ENCODE measurements at regions not wholly inside any gene's neighbourhood (a gene's known extent, or its start where the extent isn't known, plus 50 kb on each side); places are given as distances from the start of the nearest gene placed in this dataset.

DNA sequence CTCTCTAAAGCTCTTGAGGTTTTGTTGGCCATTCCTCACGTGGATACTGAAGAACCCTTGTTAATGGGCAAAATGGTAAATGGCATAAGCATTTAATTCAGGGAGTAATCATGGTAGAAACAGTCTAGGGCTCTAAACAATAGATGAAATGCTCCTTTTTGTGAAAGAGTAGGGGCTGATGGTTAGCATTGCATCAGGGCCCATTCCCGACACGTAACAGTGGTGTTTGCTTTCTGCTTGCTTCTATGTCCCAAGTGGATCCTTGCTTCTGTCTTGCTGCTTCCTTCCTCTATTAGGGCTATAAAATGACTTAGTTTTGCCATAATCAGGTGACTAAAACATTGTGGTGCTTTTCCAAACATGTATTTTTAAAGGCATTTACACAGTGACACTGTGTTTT lies 230.9 kb upstream of the AFF2 start:
- no peak for TF ChIP-seq CTCF (IDR thresholded peaks at IDR 0.05)
- TF ChIP-seq POLR2A (IDR thresholded peaks at IDR 0.05) = no peak
